B cell (primary cell): ENCODE measurements at regions not wholly inside any gene's neighbourhood (a gene's known extent, or its start where the extent isn't known, plus 50 kb on each side); places are given as distances from the start of the nearest gene placed in this dataset.

Experiments used
- EZH2 ChIP-seq: IDR thresholded peaks from 2 replicates; pipeline ENCODE4 v1.6.1; 2012; ENCODE audit warnings: borderline replicate concordance, low read depth, mild to moderate bottlenecking, moderate library complexity, low read length; ENCODE audit not compliant: insufficient read depth, poor library complexity, severe bottlenecking
- TF ChIP-seq, protein P1 (sequence below): fragments of 200-600 bp; IDR thresholded peaks from one replicate; pipeline ENCODE4 v1.8.0; 2022; ENCODE audit warnings: antibody characterized with exemption, mild to moderate bottlenecking

DNA sequence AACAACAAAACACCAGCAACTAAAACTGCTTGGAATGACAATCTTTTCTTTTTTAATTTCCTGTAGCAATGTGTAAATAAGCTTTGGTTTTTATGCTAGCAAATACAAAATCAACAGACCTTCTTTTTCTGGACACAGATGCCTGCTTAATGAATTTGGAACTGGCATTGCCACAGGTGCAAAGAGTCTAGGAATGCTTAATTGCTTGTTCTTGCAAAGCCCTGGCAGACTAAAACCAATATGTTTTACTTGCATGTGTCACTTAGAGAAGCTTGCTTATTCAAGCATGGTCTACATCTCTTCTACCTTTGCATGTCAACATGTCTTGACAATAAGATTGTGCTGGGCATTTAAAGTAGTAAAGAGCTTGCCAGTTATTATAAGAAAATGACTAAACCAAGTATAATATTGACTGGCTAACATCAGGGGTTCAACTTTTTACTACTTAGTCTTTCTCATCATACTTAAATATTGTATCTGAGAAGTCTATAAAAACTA, 656.7 kb upstream of the NDST4 start:
- TF ChIP-seq, protein P1, sequence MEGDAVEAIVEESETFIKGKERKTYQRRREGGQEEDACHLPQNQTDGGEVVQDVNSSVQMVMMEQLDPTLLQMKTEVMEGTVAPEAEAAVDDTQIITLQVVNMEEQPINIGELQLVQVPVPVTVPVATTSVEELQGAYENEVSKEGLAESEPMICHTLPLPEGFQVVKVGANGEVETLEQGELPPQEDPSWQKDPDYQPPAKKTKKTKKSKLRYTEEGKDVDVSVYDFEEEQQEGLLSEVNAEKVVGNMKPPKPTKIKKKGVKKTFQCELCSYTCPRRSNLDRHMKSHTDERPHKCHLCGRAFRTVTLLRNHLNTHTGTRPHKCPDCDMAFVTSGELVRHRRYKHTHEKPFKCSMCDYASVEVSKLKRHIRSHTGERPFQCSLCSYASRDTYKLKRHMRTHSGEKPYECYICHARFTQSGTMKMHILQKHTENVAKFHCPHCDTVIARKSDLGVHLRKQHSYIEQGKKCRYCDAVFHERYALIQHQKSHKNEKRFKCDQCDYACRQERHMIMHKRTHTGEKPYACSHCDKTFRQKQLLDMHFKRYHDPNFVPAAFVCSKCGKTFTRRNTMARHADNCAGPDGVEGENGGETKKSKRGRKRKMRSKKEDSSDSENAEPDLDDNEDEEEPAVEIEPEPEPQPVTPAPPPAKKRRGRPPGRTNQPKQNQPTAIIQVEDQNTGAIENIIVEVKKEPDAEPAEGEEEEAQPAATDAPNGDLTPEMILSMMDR, result no peak
- TF ChIP-seq EZH2, result no peak
